ENCODE measurements at regions not wholly inside any gene's neighbourhood (a gene's known extent, or its start where the extent isn't known, plus 50 kb on each side); places are given as distances from the start of the nearest gene placed in this dataset.

GRCh38 chr3:44069276-44069675, 172.4 kb upstream of the TOPAZ1 start:
- Histone ChIP-seq H3K4me2 (ENCODE audit: low read depth, low read length, poor library complexity, severe bottlenecking) (no peak overlapping the region), H2AFZ (ENCODE audit: low read length) (no peak overlapping the region), H3K9me3 (ENCODE audit: insufficient read depth, low read depth, low read length) (no peaks in the 10 kb centered on the region), H3K79me2 (ENCODE audit: insufficient read depth, low read length) (no peaks in the 10 kb centered on the region), H3K27me3 (ENCODE audit: insufficient read depth, low read length, poor library complexity, severe bottlenecking) (no peaks in the 10 kb centered on the region), H3K9ac (ENCODE audit: low read depth, low read length, poor library complexity, severe bottlenecking) (no peak overlapping the region), H3K4me3 (ENCODE audit: low read length, poor library complexity, severe bottlenecking) (no peak overlapping the region), H3K9me2 (replicated peaks; ENCODE audit: low read depth, low read length) (no peaks in the 10 kb centered on the region), H3K36me3 (ENCODE audit: insufficient read depth, low read length) (no peaks in the 10 kb centered on the region), H4K20me1 (ENCODE audit: insufficient read depth, low read length, poor library complexity, severe bottlenecking) (no peaks in the 10 kb centered on the region), H3F3A (ENCODE audit: low read depth) (no peaks in the 10 kb centered on the region), H3K4me1 (ENCODE audit: insufficient read depth, low read length, poor library complexity, severe bottlenecking) (no peaks in the 10 kb centered on the region)
- TF ChIP-seq EZH2phosphoT487 (IDR thresholded peaks at IDR 0.05; ENCODE audit: borderline replicate concordance) (no peak), CTCF (conservative IDR thresholded peaks at IDR 0.05; ENCODE audit: low read length) (no peak)

GRCh38 chr3:44070841-44071546, 170.7 kb upstream of the TOPAZ1 start:
- no peak overlapping the region for H3K9ac ChIP-seq (ENCODE audit: low read depth, low read length, poor library complexity, severe bottlenecking)
- H3K9me3 ChIP-seq (ENCODE audit: insufficient read depth, low read depth, low read length), result no peaks in the 10 kb centered on the region
- no peaks in the 10 kb centered on the region for H4K20me1 ChIP-seq (ENCODE audit: insufficient read depth, low read length, poor library complexity, severe bottlenecking)
- H2AFZ ChIP-seq (ENCODE audit: low read length), result no peak overlapping the region
- no peaks in the 10 kb centered on the region for H3K9me2 ChIP-seq (replicated peaks; ENCODE audit: low read depth, low read length)
- H3F3A ChIP-seq (ENCODE audit: low read depth), result no peaks in the 10 kb centered on the region
- H3K4me2 ChIP-seq (ENCODE audit: low read depth, low read length, poor library complexity, severe bottlenecking), result no peak overlapping the region
- H3K4me3 ChIP-seq (ENCODE audit: low read length, poor library complexity, severe bottlenecking), result no peak overlapping the region
- H3K4me1 ChIP-seq (ENCODE audit: insufficient read depth, low read length, poor library complexity, severe bottlenecking), result no peaks in the 10 kb centered on the region
- H3K36me3 ChIP-seq (ENCODE audit: insufficient read depth, low read length), result no peaks in the 10 kb centered on the region
- no peak for TF ChIP-seq CTCF (conservative IDR thresholded peaks at IDR 0.05; ENCODE audit: low read length)
- no peak for TF ChIP-seq EZH2phosphoT487 (IDR thresholded peaks at IDR 0.05; ENCODE audit: borderline replicate concordance)
- no peaks in the 10 kb centered on the region for H3K79me2 ChIP-seq (ENCODE audit: insufficient read depth, low read length)
- H3K27me3 ChIP-seq (ENCODE audit: insufficient read depth, low read length, poor library complexity, severe bottlenecking), result no peaks in the 10 kb centered on the region

- H3K9me2 ChIP-seq (replicated peaks; ENCODE audit: low read depth, low read length), result no peaks in the 10 kb centered on the region
- no peak overlapping the region for H3K9ac ChIP-seq (ENCODE audit: low read depth, low read length, poor library complexity, severe bottlenecking)
- H3K27me3 ChIP-seq (ENCODE audit: insufficient read depth, low read length, poor library complexity, severe bottlenecking), result no peaks in the 10 kb centered on the region
- H3K4me3 ChIP-seq (ENCODE audit: low read length, poor library complexity, severe bottlenecking), result no peak overlapping the region
- H3F3A ChIP-seq (ENCODE audit: low read depth), result no peaks in the 10 kb centered on the region
- H3K9me3 ChIP-seq (ENCODE audit: insufficient read depth, low read depth, low read length), result no peaks in the 10 kb centered on the region
- H4K20me1 ChIP-seq (ENCODE audit: insufficient read depth, low read length, poor library complexity, severe bottlenecking), result no peaks in the 10 kb centered on the region
- no peak for TF ChIP-seq CTCF (conservative IDR thresholded peaks at IDR 0.05; ENCODE audit: low read length)
- no peak for TF ChIP-seq EZH2phosphoT487 (IDR thresholded peaks at IDR 0.05; ENCODE audit: borderline replicate concordance)
- H2AFZ ChIP-seq (ENCODE audit: low read length), result no peak overlapping the region
- H3K79me2 ChIP-seq (ENCODE audit: insufficient read depth, low read length), result no peaks in the 10 kb centered on the region
- no peaks in the 10 kb centered on the region for H3K36me3 ChIP-seq (ENCODE audit: insufficient read depth, low read length)
- H3K4me1 ChIP-seq (ENCODE audit: insufficient read depth, low read length, poor library complexity, severe bottlenecking), result no peaks in the 10 kb centered on the region
- H3K4me2 ChIP-seq (ENCODE audit: low read depth, low read length, poor library complexity, severe bottlenecking), result no peak overlapping the region
These were observed 168.8 kb upstream of the TOPAZ1 start for GRCh38 chr3:44072601-44073540.

Data from Loucy (cell line).